NCI-H2227 treated with DMSO at 0.1 percent for 48 hours (cell line): ENCODE measurements at regions not wholly inside any gene's neighbourhood (a gene's known extent, or its start where the extent isn't known, plus 50 kb on each side); places are given as distances from the start of the nearest gene placed in this dataset.
"Not testable (repeated sequence)": the region's sequence is repeated elsewhere in the genome, so short reads cannot be mapped to it uniquely, and the experiment has no call there.

Experiments used
- DNase-seq: peaks from one replicate; lab custom pipeline; 2025; lab: John Stamatoyannopoulos, UW

- DNase-seq = peak; percentile 6
Measured at GRCh38 chr2:51324051-51324450, 292.1 kb upstream of the NRXN1 start.

- DNase-seq = no peak
Measured at GRCh38 chr2:51322613-51323012, 290.7 kb upstream of the NRXN1 start.

- DNase-seq = no peak
Measured at GRCh38 chr2:51304311-51304710, 272.4 kb upstream of the NRXN1 start.

GRCh38 chr2:51301381-51301780, 269.4 kb upstream of the NRXN1 start:
- DNase-seq = no peak

- no peak for DNase-seq
Measured at GRCh38 chr2:51299370-51299769, 267.4 kb upstream of the NRXN1 start.

- DNase-seq = no peak
Measured at GRCh38 chr2:51297488-51297887, 265.6 kb upstream of the NRXN1 start.

- DNase-seq = no peak
Measured at GRCh38 chr2:51293566-51294200, 261.8 kb upstream of the NRXN1 start.

GRCh38 chr2:51291762-51292551, 260.0 kb upstream of the NRXN1 start:
- DNase-seq = no peak

- no peak for DNase-seq
Measured at GRCh38 chr2:51290725-51291124, 258.8 kb upstream of the NRXN1 start.

- no peak for DNase-seq
Measured at GRCh38 chr2:51289045-51289444, 257.1 kb upstream of the NRXN1 start.

GRCh38 chr2:51268191-51268590, 236.3 kb upstream of the NRXN1 start:
- no peak for DNase-seq

- no peak for DNase-seq
Measured at GRCh38 chr2:51265539-51265938, 233.6 kb upstream of the NRXN1 start.

GRCh38 chr2:51263951-51264350, 232.0 kb upstream of the NRXN1 start:
- DNase-seq = no peak

- DNase-seq = not testable (repeated sequence)
Measured at GRCh38 chr2:51263101-51263500, 231.2 kb upstream of the NRXN1 start.

GRCh38 chr2:51258301-51258700, 226.4 kb upstream of the NRXN1 start:
- no peak for DNase-seq

- DNase-seq = no peak
Measured at GRCh38 chr2:51256736-51257135, 224.8 kb upstream of the NRXN1 start.

- no peak for DNase-seq
Measured at GRCh38 chr2:51251356-51251755, 219.4 kb upstream of the NRXN1 start.

GRCh38 chr2:51247252-51247805, 215.4 kb upstream of the NRXN1 start:
- no peak for DNase-seq

- DNase-seq = no peak
Measured at GRCh38 chr2:51243892-51244535, 212.1 kb upstream of the NRXN1 start.

GRCh38 chr2:51237626-51238271, 205.8 kb upstream of the NRXN1 start:
- DNase-seq = no peak

GRCh38 chr2:51232027-51232426, 200.1 kb upstream of the NRXN1 start:
- no peak for DNase-seq

GRCh38 chr2:51231071-51231470, 199.1 kb upstream of the NRXN1 start:
- no peak for DNase-seq
